Loucy (cell line): ENCODE measurements at regions not wholly inside any gene's neighbourhood (a gene's known extent, or its start where the extent isn't known, plus 50 kb on each side); places are given as distances from the start of the nearest gene placed in this dataset.

Experiments used
- EZH2phosphoT487 ChIP-seq: fragments of 200-600 bp; IDR thresholded peaks from 2 replicates; pipeline ENCODE4 v1.6.1; 2018; ENCODE audit warnings: antibody characterized with exemption, mild to moderate bottlenecking, moderate library complexity, borderline replicate concordance
- TF ChIP-seq, protein P1 (sequence below): fragments of 200-600 bp; sonication (generic); conservative IDR thresholded peaks from 2 replicates; pipeline ENCODE4 v1.5.1; 2014; ENCODE audit warnings: mild to moderate bottlenecking, antibody characterized with exemption, low read length

DNA sequence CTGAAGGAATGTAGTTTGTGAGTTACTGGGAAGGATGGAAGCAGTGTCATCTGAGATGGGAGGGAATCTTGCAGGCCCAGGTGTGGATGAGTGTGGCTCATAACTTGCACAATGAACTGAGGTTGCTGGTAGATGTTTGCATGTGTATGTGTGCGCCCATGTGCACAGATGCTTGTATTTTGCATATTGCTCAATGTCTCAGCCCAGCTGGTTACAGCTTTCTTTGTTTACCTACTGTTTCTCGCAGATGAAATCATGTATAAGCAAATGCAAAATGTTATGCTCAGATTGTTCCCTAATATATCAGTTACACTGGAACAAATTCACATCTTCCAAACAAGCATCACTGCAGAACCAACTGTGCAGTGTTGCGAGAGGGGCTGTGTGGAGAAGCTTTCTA is 452.2 kb upstream of the EEF2KMT start:
- TF ChIP-seq, protein P1, sequence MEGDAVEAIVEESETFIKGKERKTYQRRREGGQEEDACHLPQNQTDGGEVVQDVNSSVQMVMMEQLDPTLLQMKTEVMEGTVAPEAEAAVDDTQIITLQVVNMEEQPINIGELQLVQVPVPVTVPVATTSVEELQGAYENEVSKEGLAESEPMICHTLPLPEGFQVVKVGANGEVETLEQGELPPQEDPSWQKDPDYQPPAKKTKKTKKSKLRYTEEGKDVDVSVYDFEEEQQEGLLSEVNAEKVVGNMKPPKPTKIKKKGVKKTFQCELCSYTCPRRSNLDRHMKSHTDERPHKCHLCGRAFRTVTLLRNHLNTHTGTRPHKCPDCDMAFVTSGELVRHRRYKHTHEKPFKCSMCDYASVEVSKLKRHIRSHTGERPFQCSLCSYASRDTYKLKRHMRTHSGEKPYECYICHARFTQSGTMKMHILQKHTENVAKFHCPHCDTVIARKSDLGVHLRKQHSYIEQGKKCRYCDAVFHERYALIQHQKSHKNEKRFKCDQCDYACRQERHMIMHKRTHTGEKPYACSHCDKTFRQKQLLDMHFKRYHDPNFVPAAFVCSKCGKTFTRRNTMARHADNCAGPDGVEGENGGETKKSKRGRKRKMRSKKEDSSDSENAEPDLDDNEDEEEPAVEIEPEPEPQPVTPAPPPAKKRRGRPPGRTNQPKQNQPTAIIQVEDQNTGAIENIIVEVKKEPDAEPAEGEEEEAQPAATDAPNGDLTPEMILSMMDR: no peak
- no peak for TF ChIP-seq EZH2phosphoT487
